T-helper 1 cell treated with Interleukin-12 subunit alpha and Interleukin-12 subunit beta and Interleukin-4 antibody, amounts not matched to agents 30 μg/mL and 1 μg/mL, for 36 hours (primary cell): ENCODE measurements at regions not wholly inside any gene's neighbourhood (a gene's known extent, or its start where the extent isn't known, plus 50 kb on each side); places are given as distances from the start of the nearest gene placed in this dataset.

Experiments
- H3K27ac Mint-ChIP-seq: one replicate; pipeline ENCODE4 v1.8.0; 2021; ENCODE audit warnings: mild to moderate bottlenecking, mixed read lengths
- H3K27me3 Mint-ChIP-seq: one replicate; pipeline ENCODE4 v1.8.0; 2021; ENCODE audit warnings: low read depth, mixed read lengths
- H3K36me3 Mint-ChIP-seq: one replicate; pipeline ENCODE4 v1.8.0; 2021; ENCODE audit warnings: low read depth, mixed read lengths
- H3K4me1 Mint-ChIP-seq: one replicate; pipeline ENCODE4 v1.8.0; 2021; ENCODE audit warnings: low read depth, mixed read lengths
- H3K4me3 Mint-ChIP-seq: one replicate; pipeline ENCODE4 v1.8.0; 2021; ENCODE audit warnings: mild to moderate bottlenecking, moderate library complexity, mixed read lengths
- H3K9me3 Mint-ChIP-seq: one replicate; pipeline ENCODE4 v1.8.0; 2021; ENCODE audit warnings: mixed read lengths

DNA sequence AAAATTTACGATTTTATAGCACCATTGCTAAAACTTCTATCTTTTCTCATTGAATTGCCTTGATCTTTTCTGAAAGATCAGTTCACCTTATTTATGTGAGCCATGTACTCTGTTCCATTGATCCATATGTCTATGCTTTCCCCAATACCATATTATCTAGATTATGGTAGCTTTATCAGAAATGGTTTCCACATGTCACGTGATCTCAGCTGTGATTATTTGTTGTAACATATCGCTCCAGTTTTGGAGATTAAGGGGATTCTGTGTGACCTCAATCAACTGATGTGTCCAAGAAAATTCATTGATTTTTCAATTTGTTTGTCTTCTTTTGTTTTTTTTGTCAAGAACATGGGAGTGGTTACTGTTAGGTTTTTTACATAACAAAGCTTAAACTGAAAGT, 1114.5 kb upstream of the ATXN8OS start:
- H3K36me3 Mint-ChIP-seq, result no peaks in the 10 kb centered on the region
- H3K27ac Mint-ChIP-seq, result no peak overlapping the region
- no peaks in the 10 kb centered on the region for H3K4me1 Mint-ChIP-seq
- H3K9me3 Mint-ChIP-seq, result peaks cover 5% of the 10 kb centered on the region
- H3K4me3 Mint-ChIP-seq, result no peak overlapping the region
- H3K27me3 Mint-ChIP-seq, result no peaks in the 10 kb centered on the region

DNA sequence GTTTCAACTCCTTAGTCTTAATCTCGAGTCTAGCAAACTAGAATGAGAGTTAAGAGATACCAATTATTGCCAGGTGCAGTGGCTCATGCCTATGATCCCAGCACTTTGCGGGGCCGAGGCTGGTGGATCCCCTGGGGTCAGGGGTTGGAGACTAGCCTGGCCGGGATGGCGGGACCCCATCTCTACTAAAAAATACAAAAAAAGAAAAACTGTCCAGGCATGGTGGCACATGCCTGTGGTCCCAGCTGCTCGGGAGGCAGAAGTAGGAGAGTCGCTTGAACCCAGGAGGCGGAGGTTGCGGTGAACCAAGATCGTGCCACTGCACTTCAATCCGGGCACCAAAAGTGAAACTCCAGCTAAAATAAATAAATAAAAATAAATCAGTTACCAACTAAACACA, 1119.5 kb upstream of the ATXN8OS start:
- H3K4me3 Mint-ChIP-seq, result no peak overlapping the region
- H3K27me3 Mint-ChIP-seq, result no peaks in the 10 kb centered on the region
- H3K36me3 Mint-ChIP-seq, result no peaks in the 10 kb centered on the region
- no peak overlapping the region for H3K27ac Mint-ChIP-seq
- H3K4me1 Mint-ChIP-seq, result no peaks in the 10 kb centered on the region
- peaks cover 15% of the 10 kb centered on the region for H3K9me3 Mint-ChIP-seq

DNA sequence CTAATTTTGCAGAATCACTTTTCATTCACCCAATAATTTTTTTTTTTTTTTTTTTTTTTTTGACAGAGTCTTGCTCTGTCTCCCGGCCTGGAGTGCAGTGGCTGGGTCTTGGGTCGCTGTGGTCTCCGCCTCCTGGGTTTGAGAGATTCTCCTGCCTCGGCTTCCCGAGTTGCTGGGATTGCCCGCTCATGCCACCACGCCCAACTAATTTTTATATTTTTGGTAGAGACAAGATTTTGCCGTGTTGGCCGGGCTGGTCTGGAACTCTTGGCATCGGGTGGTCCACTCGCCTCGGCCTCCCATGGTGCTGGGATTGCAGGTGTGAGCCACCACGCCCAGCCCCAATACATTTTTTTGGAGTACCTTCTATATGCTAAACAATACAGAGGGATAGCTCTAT, 1120.0 kb upstream of the ATXN8OS start:
- H3K27ac Mint-ChIP-seq, result no peak overlapping the region
- H3K27me3 Mint-ChIP-seq, result no peaks in the 10 kb centered on the region
- no peaks in the 10 kb centered on the region for H3K4me1 Mint-ChIP-seq
- no peaks in the 10 kb centered on the region for H3K36me3 Mint-ChIP-seq
- H3K9me3 Mint-ChIP-seq, result peaks cover 14% of the 10 kb centered on the region
- no peak overlapping the region for H3K4me3 Mint-ChIP-seq

DNA sequence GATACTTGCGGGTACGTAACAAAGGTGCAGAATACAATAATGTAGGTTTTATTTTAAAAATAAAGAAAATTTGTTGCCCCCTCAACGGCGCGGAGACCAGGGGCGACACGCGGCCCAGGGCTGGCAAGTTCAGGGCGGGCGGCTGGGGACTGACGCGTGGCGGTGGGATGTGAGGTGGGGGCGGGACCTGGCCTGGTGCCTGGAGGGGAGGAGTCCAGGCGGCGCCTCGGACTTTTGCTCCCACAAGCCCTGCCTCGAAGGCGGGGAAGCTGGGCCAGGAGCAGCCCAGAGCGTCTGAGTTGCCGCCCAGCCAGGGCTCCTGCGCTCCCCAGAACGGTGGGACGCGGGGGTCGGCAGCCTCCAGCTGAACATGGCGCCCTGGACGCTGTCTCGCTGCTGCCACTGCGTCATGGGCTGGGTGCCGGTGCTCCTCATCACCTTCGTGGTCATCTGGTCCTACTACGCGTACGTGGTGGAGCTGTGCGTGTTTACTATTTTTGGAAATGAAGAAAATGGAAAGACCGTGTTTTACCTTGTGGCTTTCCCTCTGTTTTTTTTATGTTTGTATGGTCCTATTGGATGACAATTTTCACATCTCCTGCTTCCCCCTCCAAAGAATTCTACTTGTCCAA, 1122.8 kb upstream of the ATXN8OS start:
- Mint-ChIP-seq H3K36me3 (no peaks in the 10 kb centered on the region), H3K9me3 (peaks cover 24% of the 10 kb centered on the region), H3K27me3 (no peaks in the 10 kb centered on the region), H3K27ac (no peak overlapping the region), H3K4me1 (no peaks in the 10 kb centered on the region), H3K4me3 (no peak overlapping the region)

DNA sequence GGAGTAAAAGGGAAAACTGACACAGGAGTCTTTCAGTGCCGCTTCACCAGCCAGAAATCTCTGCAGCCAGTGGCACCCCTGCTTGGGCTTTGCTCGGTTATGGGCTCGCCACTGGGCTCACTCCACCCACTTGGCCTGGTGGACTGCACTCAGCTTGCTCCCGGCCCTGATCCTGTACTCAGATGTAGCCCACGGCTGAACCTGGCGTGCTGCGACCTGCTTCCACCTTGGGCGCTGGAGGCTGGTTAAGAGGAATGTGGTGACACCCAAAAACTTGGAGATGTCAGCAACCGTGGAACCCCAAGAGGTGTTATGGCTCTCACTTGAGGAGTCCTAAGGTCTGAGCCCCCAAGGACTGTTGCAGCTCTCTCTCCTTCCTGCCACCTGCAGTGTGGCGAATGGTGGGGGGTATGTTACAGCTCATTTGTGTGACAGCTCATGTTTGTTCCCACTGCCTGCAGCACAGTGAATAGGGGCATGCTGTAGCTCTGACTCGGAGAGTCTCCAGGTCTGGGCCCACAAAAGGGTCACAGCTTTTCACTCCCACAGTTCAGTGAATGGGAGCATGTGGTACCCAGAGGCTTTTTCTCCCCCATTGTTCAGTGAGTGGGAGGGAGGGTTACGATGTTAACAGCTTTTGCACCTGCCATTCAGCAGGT, 1124.5 kb upstream of the ATXN8OS start:
- H3K4me1 Mint-ChIP-seq, result no peaks in the 10 kb centered on the region
- peaks cover 34% of the 10 kb centered on the region for H3K9me3 Mint-ChIP-seq
- no peak overlapping the region for H3K27ac Mint-ChIP-seq
- no peaks in the 10 kb centered on the region for H3K36me3 Mint-ChIP-seq
- H3K4me3 Mint-ChIP-seq, result no peak overlapping the region
- no peaks in the 10 kb centered on the region for H3K27me3 Mint-ChIP-seq

DNA sequence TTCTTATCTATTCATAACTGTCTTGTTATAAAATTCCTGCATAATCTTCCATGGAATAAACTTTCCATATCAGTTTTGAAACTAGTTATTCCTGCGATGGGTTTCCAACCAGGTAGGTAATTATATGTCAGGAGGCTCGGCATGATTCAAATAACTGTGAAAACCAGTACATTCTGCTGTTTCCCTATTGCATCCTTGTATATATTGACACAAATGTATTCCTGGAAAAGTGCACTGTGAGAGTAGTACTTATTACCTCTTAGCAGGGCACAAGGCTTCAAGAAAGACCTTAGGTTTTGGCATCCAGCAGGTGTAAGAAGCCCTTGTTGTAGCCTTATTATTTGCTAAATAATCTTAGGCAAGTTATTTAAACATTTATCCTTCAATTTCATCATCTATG, 1131.3 kb upstream of the ATXN8OS start:
- peaks cover 22% of the 10 kb centered on the region for H3K9me3 Mint-ChIP-seq
- H3K4me1 Mint-ChIP-seq, result no peaks in the 10 kb centered on the region
- no peak overlapping the region for H3K27ac Mint-ChIP-seq
- no peaks in the 10 kb centered on the region for H3K36me3 Mint-ChIP-seq
- H3K27me3 Mint-ChIP-seq, result no peaks in the 10 kb centered on the region
- no peak overlapping the region for H3K4me3 Mint-ChIP-seq

DNA sequence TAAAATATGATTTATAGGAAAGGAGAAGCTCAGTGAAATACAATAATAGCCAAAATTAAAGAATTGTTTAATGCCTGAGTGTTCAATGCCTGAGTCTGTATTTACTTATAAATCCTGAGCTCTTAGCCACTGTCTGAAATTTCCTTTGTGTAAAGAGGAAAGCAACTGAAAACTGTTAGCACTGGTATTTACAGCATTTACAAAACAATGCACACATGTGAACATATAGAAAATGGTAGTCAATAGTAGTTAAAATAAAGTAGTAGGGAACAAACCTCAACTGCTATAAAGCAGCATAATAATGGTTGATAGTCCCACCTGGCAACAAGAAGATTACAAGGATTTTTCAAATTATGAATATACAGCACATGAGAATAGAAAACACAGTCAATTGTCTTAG, 1137.1 kb upstream of the ATXN8OS start:
- Mint-ChIP-seq H3K4me1 (no peaks in the 10 kb centered on the region), H3K27ac (no peak overlapping the region), H3K36me3 (no peaks in the 10 kb centered on the region), H3K9me3 (peaks cover 4% of the 10 kb centered on the region), H3K27me3 (no peaks in the 10 kb centered on the region), H3K4me3 (no peak overlapping the region)

DNA sequence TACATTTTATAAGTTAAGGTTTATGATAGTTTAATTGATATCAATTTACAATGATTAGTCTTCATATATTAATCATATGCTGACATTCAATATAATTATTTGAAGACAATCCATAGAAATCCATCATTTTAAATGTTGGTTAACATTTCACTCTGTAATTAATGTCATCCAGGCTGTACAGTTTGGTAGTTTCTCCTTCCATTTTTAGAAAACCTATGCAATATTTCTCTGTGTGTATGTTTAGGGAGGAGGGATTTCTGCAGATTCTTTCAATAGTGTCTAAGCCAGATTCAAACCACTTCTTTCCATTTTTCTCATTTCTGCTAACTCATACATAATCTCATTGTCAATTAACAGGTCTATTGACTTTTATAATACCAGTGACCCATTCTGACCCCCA, 1159.0 kb upstream of the ATXN8OS start:
- H3K4me3 Mint-ChIP-seq, result no peak overlapping the region
- no peak overlapping the region for H3K27ac Mint-ChIP-seq
- peaks cover 30% of the 10 kb centered on the region for H3K9me3 Mint-ChIP-seq
- H3K4me1 Mint-ChIP-seq, result no peaks in the 10 kb centered on the region
- H3K27me3 Mint-ChIP-seq, result no peaks in the 10 kb centered on the region
- H3K36me3 Mint-ChIP-seq, result no peaks in the 10 kb centered on the region

DNA sequence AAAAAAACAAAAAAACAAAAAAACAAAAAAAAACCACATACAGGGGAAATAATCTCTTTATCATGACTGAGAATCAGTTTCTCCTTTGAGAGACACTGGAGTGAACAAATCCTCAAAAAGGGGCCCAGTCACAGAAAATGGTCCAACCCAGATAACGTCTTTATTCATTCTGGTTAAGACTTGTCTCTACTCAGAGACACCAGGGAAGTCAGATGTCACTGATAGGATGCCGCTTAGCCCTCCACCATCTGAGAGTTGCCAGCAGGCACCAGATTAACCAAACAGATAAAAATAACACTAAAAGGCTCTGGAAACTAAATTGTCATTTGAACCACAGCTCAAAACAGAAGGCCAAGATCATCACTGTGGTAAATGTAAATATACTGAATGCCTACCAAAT, 1163.4 kb upstream of the ATXN8OS start:
- H3K27ac Mint-ChIP-seq, result no peak overlapping the region
- H3K4me1 Mint-ChIP-seq, result no peaks in the 10 kb centered on the region
- no peak overlapping the region for H3K4me3 Mint-ChIP-seq
- H3K27me3 Mint-ChIP-seq, result no peaks in the 10 kb centered on the region
- peaks cover 34% of the 10 kb centered on the region for H3K9me3 Mint-ChIP-seq
- H3K36me3 Mint-ChIP-seq, result no peaks in the 10 kb centered on the region

DNA sequence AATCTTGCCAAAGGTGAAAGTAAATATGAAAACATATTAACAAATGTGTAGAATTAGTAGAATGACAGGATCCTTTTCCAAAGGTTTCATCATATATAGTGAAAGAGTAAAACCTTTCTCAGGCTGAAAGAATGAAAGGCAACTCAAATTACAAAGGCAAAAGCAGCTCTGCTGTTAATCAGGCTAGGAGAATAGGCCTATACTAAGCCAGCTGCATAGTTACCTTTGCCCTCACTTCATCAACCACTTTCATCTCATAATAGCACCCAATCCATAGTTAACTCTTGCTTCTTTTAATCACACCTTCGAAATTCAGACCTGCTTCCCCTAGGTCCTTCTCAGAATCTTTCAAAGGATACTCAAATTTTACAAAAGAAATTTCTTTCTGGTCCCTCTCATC, 1167.6 kb upstream of the ATXN8OS start:
- H3K4me3 Mint-ChIP-seq, result no peak overlapping the region
- no peaks in the 10 kb centered on the region for H3K27me3 Mint-ChIP-seq
- H3K9me3 Mint-ChIP-seq, result peaks cover 29% of the 10 kb centered on the region
- no peak overlapping the region for H3K27ac Mint-ChIP-seq
- no peaks in the 10 kb centered on the region for H3K36me3 Mint-ChIP-seq
- H3K4me1 Mint-ChIP-seq, result no peaks in the 10 kb centered on the region

DNA sequence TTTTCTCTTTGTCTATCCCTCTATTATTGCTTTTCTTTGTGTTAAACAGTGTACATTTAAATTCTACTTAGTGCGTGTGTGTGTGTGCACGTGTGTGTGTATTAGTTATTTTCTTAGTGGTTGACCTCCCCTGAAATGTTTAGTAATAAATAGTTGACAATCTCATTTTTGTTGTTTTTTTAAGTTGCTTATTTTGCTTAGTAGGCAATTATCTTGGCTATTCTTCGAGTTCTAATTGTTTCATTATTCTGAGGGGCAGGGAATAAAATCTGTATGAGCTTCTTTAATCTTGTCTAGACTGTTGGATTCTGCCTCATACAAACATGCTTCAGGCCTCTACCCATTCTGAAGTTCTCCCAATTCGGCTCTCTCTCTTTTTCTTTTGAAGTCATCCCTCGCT, 1169.0 kb upstream of the ATXN8OS start:
- no peaks in the 10 kb centered on the region for H3K4me1 Mint-ChIP-seq
- no peak overlapping the region for H3K4me3 Mint-ChIP-seq
- no peaks in the 10 kb centered on the region for H3K36me3 Mint-ChIP-seq
- H3K27me3 Mint-ChIP-seq, result no peaks in the 10 kb centered on the region
- no peak overlapping the region for H3K27ac Mint-ChIP-seq
- peaks cover 26% of the 10 kb centered on the region for H3K9me3 Mint-ChIP-seq

DNA sequence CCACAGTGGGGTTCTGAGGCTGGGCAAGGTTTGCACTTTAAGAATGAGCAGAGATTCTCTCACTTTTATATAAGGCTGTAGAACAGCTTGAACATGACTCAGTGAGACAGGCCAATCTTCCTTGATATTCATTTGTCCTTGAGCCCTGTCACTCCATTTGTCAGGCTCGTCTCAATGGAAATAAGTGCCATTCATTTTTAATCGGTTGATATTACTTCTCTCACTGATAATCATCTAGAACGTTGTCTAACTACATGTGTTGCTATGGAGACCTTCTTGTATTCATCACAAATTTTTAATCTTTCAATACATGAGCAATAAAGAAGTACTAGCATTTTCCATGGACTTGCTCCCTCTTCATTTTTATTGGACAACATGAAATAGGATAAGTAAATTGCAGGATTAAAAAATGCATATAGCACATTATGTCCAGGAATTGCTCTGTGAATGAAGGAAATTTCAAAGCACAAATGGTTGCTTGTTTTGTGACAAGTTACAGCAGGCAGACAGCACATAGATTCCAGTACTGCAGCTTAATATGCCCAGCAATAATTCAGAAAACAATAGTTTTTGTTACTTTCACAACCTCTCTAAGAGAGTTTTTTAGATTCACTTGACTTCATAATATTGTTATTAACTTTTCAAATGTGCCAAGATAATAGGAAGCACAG, 1178.4 kb upstream of the ATXN8OS start:
- Mint-ChIP-seq H3K4me3 (no peak overlapping the region), H3K27ac (no peak overlapping the region), H3K27me3 (no peaks in the 10 kb centered on the region), H3K36me3 (no peaks in the 10 kb centered on the region), H3K9me3 (peaks cover 6% of the 10 kb centered on the region), H3K4me1 (no peaks in the 10 kb centered on the region)

DNA sequence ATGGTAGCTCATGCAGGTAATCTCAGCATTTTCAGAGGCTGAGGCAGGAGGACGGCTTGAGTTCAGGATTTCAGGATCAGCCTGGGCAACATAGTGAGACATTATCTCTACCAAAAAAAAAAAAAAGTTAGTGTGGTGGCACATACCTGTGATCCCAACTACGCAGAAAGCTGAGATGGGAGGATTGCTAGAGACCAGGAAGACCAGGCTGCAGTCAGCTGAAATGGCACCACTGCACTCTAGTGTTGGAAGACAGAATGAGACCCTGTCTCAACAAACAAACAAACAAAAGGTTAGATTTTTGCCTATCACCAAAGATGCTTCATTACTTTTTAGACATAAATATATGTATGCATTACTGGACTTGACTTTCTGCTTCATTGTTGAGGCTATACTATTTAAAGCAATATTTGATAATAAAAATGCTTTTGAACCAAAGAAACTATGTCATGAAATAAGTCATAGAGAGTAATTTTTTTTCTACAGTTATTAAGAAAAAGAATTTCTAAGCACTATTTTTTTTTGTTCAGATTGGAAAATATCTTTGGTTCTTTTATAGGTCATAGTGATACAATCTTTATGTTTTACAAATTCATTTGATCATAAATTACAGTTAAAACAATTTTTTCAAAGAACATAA, 1180.1 kb upstream of the ATXN8OS start:
- no peaks in the 10 kb centered on the region for H3K4me1 Mint-ChIP-seq
- no peak overlapping the region for H3K4me3 Mint-ChIP-seq
- H3K27me3 Mint-ChIP-seq, result no peaks in the 10 kb centered on the region
- no peak overlapping the region for H3K27ac Mint-ChIP-seq
- no peaks in the 10 kb centered on the region for H3K36me3 Mint-ChIP-seq
- H3K9me3 Mint-ChIP-seq, result peaks cover 6% of the 10 kb centered on the region

DNA sequence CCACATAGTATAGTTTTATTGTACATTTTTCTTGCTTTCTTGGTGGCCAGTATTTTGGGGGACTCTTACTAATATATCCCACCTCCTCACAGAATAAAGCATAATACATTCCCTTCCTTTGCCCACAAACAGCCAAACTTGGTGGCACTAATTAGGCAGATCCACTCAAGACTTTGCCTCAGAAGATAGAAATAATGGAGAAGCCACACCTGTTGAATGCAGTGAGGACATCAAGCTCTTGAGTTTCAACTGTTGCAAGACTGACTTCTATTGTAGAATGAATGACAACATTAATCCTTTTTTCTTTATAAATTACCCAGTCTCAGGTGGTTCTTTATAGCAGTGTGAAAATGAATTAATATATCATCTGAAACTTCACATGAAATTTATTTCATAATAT, 1183.6 kb upstream of the ATXN8OS start:
- H3K9me3 Mint-ChIP-seq, result peaks cover 7% of the 10 kb centered on the region
- no peak overlapping the region for H3K4me3 Mint-ChIP-seq
- no peak overlapping the region for H3K27ac Mint-ChIP-seq
- no peaks in the 10 kb centered on the region for H3K36me3 Mint-ChIP-seq
- no peaks in the 10 kb centered on the region for H3K4me1 Mint-ChIP-seq
- no peaks in the 10 kb centered on the region for H3K27me3 Mint-ChIP-seq

DNA sequence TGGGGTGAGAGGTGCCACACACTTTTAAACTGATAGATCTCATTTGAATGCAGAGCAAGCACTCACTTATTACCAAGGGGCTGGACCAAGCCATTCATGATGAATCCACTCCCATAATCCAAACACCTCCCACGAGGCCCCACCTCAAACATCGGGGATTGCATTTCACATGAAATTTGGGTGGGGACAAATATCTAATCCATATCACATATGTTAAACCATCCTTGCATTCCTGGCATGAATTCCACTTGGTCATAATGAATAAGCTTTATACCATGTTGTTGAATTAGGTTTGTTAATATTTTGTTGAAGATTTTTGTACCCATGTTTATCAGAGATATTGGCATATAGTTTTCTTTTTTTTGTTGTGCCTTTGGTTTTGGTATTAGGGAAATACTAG, 1198.7 kb upstream of the ATXN8OS start:
- H3K4me3 Mint-ChIP-seq, result no peak overlapping the region
- H3K4me1 Mint-ChIP-seq, result no peaks in the 10 kb centered on the region
- H3K27me3 Mint-ChIP-seq, result no peaks in the 10 kb centered on the region
- peaks cover 40% of the 10 kb centered on the region for H3K9me3 Mint-ChIP-seq
- no peaks in the 10 kb centered on the region for H3K36me3 Mint-ChIP-seq
- H3K27ac Mint-ChIP-seq, result no peak overlapping the region
